HG03025 (cell line): ENCODE measurements at regions not wholly inside any gene's neighbourhood (a gene's known extent, or its start where the extent isn't known, plus 50 kb on each side); places are given as distances from the start of the nearest gene placed in this dataset.
"Not testable (repeated sequence)": the region's sequence is repeated elsewhere in the genome, so short reads cannot be mapped to it uniquely, and the experiment has no call there.

Experiments
- ATAC-seq: cut with Tn5 transposase; IDR thresholded peaks from one replicate; pipeline ENCODE4 v1.9.1; 2021; ENCODE audit warnings: mild to moderate bottlenecking, moderate library complexity; ENCODE audit not compliant: unreplicated experiment, low FRiP score

DNA sequence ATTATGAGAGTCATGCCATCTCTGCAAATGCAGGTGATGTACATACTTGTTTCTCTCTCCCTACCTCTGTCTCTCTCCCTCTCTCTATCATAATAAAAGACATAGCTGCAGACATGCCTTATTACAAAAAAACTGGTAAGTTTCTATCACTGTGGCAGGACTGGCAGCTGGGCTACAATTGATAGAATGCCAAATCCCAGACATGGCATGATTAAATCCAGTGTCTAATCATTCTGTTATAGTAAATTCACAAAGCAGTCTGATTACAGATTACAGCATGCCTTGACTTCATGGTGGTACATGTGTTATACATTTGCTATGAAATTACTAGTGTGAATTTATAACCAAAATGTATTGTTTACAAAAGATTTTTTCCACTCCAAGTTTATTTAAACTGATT, 854.7 kb downstream of the TMTC2 start:
- no peak for ATAC-seq

- no peak for ATAC-seq
Observed at GRCh38 chr12:83538361-83538965, 851.8 kb downstream of the TMTC2 start.

GRCh38 chr12:83537428-83538053, 850.8 kb downstream of the TMTC2 start:
- no peak for ATAC-seq

DNA sequence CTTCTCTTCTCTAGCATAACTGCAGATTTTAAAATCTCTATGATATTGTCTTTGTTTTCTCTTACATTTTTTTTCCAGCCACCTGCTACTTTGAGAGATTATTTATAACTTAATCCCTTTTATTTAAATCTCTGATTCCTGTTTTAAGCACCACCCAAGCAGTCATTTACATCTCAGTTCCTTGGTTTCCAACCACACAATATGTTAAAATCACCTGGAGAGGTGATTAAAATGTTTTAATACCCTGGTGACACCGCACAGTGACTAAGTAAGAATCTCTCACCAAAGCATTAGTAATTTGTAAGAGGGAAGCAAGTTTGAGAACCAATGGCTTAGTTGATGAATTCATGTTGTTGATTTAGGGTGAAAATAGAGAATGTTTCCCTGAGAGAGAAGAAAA, 849.8 kb downstream of the TMTC2 start:
- no peak for ATAC-seq

- ATAC-seq = no peak
Observed at GRCh38 chr12:83528571-83528970, 841.9 kb downstream of the TMTC2 start.

DNA sequence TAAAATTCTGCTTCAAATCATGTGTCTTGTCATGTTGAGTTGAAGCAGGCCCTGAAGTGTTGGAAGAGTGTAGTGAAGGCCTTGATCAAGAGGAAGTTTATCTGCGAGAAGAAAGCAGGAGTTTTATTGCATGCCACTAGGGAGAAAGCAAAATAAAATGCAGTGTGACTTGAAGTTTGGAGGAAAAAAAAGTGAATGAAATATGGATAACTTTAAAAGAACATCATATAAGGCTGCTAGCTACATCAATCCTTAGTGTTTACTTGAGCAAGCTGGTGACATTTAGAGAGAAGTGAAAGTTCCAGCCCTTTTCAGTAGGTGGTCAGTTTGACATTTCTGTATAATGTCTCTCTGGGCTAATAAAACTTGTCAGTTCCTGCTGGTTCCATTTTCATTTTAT, 841.1 kb downstream of the TMTC2 start:
- no peak for ATAC-seq

DNA sequence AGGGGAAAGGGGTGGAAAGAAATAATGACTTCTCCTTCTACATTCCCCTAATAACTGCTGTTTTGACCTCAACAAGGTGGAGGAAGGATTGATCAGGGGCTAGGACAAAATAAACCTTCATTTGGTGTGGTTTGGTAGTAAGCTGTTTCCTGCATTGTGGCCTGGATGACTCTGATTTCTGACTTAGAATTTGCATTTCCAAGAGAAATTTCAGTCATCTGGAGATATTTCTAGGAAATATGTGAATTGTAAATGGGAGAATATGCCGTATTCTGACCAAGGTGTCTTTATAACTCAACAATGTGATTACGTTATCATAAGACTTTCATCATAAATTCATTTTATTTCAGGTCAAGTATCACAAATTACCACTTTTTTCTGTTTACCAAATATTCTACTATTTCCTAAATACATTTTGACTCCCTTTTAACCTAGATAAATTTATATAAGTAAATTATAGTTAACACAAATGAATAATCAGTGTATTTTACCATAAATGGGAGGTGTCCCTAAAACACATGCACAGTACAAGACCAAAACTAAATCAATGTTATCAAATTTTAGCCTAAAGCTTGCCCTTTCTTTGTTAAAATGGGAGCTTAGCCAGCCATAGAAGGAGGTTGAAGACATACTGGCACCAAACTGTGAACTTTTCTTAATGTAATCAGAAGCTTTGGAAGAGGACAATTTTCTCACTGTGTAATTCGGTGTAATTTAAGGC, 828.8 kb downstream of the TMTC2 start:
- no peak for ATAC-seq

DNA sequence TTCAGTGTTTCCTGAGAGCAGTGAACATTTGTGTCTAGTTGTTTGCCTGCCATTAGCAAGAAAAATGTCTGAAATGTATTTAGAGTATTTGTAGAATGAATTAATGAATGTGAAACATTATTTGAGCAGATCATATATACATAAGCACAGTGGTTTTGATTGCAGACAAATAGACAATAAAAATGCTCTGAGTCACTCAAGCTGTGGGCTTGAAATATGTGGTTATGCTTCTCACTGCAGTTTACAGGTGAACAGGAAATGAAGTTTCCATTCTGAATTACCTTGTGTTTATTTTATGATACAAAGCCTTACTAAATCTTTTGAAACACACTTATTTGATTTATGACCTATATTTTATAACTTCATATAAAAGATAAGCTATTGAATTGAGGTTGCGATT, 827.7 kb downstream of the TMTC2 start:
- no peak for ATAC-seq

DNA sequence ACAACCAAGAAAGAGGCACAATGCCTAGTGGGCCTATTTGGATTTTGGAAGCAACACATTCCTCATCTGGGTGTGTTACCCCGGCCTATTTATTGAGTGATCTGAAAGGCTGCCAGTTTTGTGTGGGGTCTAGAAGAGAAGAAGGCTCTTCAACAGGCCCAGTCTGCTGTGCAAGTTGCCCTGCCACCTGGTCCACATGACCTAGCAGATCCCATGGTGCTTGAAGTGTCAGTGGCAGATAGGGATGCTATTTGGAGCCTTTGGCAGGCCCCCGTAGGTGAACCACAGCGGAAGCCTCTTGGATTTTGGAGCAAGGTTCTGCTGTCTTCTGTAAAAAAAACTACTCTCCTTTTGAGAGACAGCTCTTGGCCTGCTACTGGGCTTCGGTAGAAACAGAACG, 820.1 kb downstream of the TMTC2 start:
- ATAC-seq = no peak

- no peak for ATAC-seq
Observed at GRCh38 chr12:83505586-83505985, 818.9 kb downstream of the TMTC2 start.

DNA sequence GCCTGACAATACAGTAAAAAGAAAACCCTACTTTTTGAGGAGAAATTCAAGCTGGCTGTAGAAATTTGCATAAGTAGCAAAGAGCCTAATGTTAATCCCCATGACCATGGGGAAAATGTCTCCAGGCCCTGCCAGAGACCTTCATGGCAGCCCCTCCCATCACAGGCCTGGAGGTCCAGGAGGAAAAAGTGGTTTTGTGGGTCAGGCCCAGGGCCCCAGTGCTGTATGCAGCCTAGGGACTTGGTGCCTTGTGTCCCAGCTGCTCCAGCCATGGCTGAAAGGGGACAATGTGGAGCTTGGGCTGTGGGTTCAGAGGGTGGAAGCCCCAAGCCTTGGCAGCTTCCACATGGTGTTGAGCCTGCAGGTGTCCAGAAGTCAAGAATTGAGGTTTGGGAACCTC, 813.2 kb downstream of the TMTC2 start:
- not testable (repeated sequence) for ATAC-seq

DNA sequence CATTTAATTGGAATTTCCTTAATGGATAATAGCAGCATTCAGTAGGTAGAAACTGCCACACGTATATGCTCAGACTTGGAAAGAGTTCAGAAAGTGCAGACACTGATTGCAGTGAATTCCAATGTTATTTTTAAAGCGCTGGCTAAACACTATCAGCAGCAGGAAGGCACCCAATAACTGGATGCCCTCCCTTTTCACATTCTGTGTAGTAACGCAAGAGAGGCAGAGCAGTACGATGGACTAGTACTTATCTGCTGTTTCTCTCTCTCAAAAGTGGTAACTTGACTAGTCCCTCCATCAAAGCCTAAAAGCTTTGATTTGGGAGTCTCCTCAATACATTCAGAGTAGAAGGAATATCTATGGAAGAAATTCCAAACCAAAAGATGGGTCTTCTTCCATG, 791.0 kb downstream of the TMTC2 start:
- no peak for ATAC-seq

- no peak for ATAC-seq
Observed at GRCh38 chr12:83476695-83477690, 790.3 kb downstream of the TMTC2 start.

DNA sequence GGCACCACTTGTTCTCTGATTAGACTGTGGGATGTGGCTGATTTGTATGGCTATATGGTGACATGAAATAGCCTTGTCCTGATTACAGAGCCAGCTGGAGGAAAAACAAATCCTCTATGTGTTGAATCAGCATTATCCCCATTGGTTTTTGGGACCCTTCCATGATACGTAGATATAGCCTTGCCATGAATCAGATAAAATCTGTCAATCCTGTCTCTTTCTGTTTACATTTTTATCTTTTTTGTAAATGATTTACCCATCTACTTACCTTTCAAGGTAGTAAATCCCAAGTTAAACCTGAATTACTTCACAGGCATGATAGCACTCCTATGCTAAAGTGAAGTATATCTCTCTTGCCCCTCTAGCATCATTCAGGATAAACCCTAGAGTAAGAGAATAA, 789.3 kb downstream of the TMTC2 start:
- no peak for ATAC-seq

GRCh38 chr12:83474369-83474768, 787.7 kb downstream of the TMTC2 start:
- ATAC-seq = no peak

- ATAC-seq = peak; percentile 77
Observed at GRCh38 chr12:83473408-83474095, 786.8 kb downstream of the TMTC2 start.

DNA sequence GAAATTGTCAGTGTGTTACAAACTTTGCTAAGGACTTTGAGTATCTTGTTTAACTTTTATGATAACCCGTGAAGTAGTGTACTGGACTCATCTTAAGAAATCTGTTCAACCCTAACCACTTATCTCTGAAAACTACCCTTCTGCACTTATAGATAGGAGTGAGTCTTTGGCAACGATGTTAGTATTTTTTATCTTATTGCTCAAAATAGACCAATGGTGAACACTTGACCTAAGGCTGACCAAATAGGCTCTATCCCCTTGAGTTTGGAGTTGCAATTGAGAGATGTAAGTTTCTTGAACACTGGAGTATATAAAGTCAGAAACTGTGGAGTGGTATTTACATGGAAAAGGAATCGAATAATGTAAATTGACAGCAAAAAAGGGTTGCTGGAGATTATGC, 786.1 kb downstream of the TMTC2 start:
- ATAC-seq = no peak

DNA sequence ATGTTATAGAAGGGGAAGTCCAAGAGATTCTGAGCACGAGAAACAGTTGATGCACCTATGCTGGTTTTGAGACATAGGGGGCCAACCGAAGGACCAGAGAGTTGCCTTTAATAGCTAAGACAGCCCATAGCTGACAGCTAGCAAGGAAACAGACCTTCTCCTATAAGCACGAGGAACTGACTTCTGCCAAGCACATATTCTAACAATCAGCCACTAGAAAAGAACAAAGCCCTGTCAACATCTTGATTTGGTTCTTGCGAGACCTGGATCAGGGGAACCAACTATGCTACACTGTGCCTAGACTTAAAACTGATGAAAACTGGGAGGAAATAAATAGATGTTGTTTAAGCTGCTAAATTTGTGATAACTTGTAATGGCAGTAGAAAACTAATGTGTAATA, 785.6 kb downstream of the TMTC2 start:
- ATAC-seq = no peak

GRCh38 chr12:83471341-83471740, 784.6 kb downstream of the TMTC2 start:
- no peak for ATAC-seq

DNA sequence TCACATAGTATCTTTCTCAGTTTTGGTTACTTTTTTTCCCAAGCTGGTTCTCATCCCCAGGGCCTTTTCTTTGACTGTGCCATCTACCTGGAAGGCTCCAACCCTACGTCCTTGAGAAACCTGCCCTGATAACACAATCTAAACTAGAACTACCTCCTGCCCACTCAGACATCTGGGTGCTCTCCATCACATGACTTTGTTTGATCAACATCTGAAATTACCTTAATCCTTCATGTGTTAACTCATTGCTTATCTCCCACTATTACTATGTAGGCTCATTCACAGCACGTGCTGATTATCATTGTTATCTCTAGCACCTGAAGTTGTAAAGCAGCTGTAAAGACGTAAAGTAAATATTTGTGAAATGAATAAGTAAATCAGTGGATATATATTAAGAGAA, 784.0 kb downstream of the TMTC2 start:
- ATAC-seq = no peak
